ENCODE measurements at regions not wholly inside any gene's neighbourhood (a gene's known extent, or its start where the extent isn't known, plus 50 kb on each side); places are given as distances from the start of the nearest gene placed in this dataset.

DNA sequence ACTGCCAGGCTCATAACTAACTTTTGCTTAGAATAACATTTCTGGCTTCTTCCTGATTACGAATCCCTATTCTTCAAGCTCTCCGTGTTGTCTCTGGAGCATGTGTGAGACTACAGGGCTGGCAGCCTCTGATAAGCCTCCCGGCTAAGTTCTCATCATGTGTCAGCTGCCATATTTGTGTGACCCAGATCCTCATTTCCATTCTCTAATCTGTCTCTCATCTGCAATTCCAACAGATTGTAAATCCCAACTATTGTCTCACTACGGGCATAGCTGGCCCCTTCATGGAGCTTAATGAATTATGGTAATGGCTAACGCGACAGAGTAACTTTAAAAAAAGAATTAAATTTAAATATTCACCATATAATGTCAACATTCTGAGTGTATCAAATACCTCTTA is 165.4 kb downstream of the CMPK2 start:
- TF ChIP-seq, protein P1, sequence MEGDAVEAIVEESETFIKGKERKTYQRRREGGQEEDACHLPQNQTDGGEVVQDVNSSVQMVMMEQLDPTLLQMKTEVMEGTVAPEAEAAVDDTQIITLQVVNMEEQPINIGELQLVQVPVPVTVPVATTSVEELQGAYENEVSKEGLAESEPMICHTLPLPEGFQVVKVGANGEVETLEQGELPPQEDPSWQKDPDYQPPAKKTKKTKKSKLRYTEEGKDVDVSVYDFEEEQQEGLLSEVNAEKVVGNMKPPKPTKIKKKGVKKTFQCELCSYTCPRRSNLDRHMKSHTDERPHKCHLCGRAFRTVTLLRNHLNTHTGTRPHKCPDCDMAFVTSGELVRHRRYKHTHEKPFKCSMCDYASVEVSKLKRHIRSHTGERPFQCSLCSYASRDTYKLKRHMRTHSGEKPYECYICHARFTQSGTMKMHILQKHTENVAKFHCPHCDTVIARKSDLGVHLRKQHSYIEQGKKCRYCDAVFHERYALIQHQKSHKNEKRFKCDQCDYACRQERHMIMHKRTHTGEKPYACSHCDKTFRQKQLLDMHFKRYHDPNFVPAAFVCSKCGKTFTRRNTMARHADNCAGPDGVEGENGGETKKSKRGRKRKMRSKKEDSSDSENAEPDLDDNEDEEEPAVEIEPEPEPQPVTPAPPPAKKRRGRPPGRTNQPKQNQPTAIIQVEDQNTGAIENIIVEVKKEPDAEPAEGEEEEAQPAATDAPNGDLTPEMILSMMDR (IDR thresholded peaks at IDR 0.05; ENCODE audit: low read depth, low read length) = no peak
- TF ChIP-seq MAX (IDR thresholded peaks at IDR 0.05; ENCODE audit: low read depth, low read length) (no peak), POLR2A (IDR thresholded peaks at IDR 0.05; ENCODE audit: extremely low read depth, insufficient read length) (no peak), MYC (IDR thresholded peaks at IDR 0.05; ENCODE audit: low read depth, low read length) (no peak)
